ENCODE measurements at regions not wholly inside any gene's neighbourhood (a gene's known extent, or its start where the extent isn't known, plus 50 kb on each side); places are given as distances from the start of the nearest gene placed in this dataset.

GRCh38 chr4:100799761-100800539, 282.1 kb upstream of the EMCN start:
- DNase-seq, result no peak

GRCh38 chr4:100797791-100798190, 280.0 kb upstream of the EMCN start:
- no peak for DNase-seq

- no peak for DNase-seq
Observed at GRCh38 chr4:100797356-100797755, 279.5 kb upstream of the EMCN start.

- DNase-seq, result no peak
Observed at GRCh38 chr4:100796332-100796731, 278.5 kb upstream of the EMCN start.

GRCh38 chr4:100795581-100795980, 277.8 kb upstream of the EMCN start:
- no peak for DNase-seq

- no peak for DNase-seq
Observed at GRCh38 chr4:100790836-100791615, 273.2 kb upstream of the EMCN start.

- no peak for DNase-seq
Observed at GRCh38 chr4:100789991-100790390, 272.2 kb upstream of the EMCN start.

- no peak for DNase-seq
Observed at GRCh38 chr4:100786481-100786880, 268.7 kb upstream of the EMCN start.

- DNase-seq, result no peak
Observed at GRCh38 chr4:100782356-100782755, 264.5 kb upstream of the EMCN start.

- DNase-seq, result no peak
Observed at GRCh38 chr4:100781435-100781834, 263.6 kb upstream of the EMCN start.

- no peak for DNase-seq
Observed at GRCh38 chr4:100780126-100780525, 262.3 kb upstream of the EMCN start.

GRCh38 chr4:100778431-100778830, 260.6 kb upstream of the EMCN start:
- DNase-seq, result no peak

GRCh38 chr4:100762738-100763137, 244.9 kb upstream of the EMCN start:
- no peak for DNase-seq

GRCh38 chr4:100754751-100755150, 236.9 kb upstream of the EMCN start:
- DNase-seq, result no peak

- no peak for DNase-seq
Observed at GRCh38 chr4:100746141-100746739, 228.4 kb upstream of the EMCN start.

- no peak for DNase-seq
Observed at GRCh38 chr4:100742045-100742444, 224.2 kb upstream of the EMCN start.

GRCh38 chr4:100739426-100739825, 221.6 kb upstream of the EMCN start:
- DNase-seq, result no peak

- no peak for DNase-seq
Observed at GRCh38 chr4:100738196-100739165, 220.7 kb upstream of the EMCN start.

- DNase-seq, result no peak
Observed at GRCh38 chr4:100736641-100737451, 219.0 kb upstream of the EMCN start.

- no peak for DNase-seq
Observed at GRCh38 chr4:100728861-100729260, 211.0 kb upstream of the EMCN start.

GRCh38 chr4:100722866-100723459, 205.1 kb upstream of the EMCN start:
- no peak for DNase-seq

Measured in NCI-H774 (cell line).